ENCODE measurements at regions not wholly inside any gene's neighbourhood (a gene's known extent, or its start where the extent isn't known, plus 50 kb on each side); places are given as distances from the start of the nearest gene placed in this dataset.

GRCh38 chr10:118875087-118875486 lies 120.3 kb upstream of the CACUL1 start:
- no peak for TF ChIP-seq CTCF (IDR thresholded peaks at IDR 0.05)
- TF ChIP-seq EZH2 (IDR thresholded peaks at IDR 0.05), result no peak
